ENCODE measurements at regions not wholly inside any gene's neighbourhood (a gene's known extent, or its start where the extent isn't known, plus 50 kb on each side); places are given as distances from the start of the nearest gene placed in this dataset.

DNA sequence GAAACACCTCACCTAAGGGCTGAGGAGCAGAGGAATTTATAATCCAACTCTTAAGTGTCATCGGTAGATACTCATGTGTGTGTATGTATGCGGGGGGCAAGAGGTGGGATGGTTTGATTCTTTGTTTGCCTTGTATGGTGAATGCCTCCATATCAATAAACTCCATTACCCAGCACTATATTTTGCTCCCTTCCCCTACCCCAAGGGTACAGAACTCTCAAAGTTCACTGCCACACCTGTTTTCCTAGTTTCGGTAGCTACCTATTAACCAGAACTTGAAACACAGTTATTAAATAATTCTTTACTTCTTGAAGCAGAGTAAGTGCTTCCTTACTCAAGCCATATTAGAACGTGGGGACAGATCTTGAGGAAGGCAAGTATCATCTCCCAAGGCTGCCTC is 400.8 kb upstream of the SUCLG2 start:
- TF ChIP-seq JUND (IDR thresholded peaks at IDR 0.05; ENCODE audit: low read depth): no peak
- in situ Hi-C loops (cut with HindIII; ENCODE audit: low pct_unique_long_range_greater_than_20kb, low sequenced_read_pairs): no loop called here
- DNase-seq (ENCODE audit: low read depth in 1 of 2, low spot score in 1 of 2): no peak

GRCh38 chr3:68049776-68050175 is 395.4 kb upstream of the SUCLG2 start:
- no peak for TF ChIP-seq JUND (IDR thresholded peaks at IDR 0.05; ENCODE audit: low read depth)
- in situ Hi-C loops (cut with HindIII; ENCODE audit: low pct_unique_long_range_greater_than_20kb, low sequenced_read_pairs): no loop called here
- DNase-seq (ENCODE audit: low read depth in 1 of 2, low spot score in 1 of 2): no peak

DNA sequence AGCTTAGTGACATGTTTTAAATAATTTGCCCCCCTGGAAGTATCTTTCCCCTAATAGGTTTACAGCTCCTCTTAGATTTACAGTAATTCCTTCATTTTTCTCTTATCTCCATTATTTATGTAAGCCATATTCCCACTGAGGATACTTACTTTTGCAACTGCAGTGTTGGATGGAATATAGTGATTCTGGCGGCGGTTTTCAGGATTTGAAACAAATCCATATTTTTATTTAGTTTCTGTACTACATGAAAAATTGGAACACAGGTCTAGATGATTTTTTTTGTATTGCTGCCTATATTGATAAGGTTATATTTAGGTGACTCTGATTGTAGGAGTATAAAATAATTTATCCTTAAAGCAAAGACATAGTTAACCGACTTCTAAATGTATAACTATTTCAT is 391.6 kb upstream of the SUCLG2 start:
- DNase-seq (ENCODE audit: low read depth in 1 of 2, low spot score in 1 of 2): no peak
- no peak for TF ChIP-seq JUND (IDR thresholded peaks at IDR 0.05; ENCODE audit: low read depth)
- in situ Hi-C loops (cut with HindIII; ENCODE audit: low pct_unique_long_range_greater_than_20kb, low sequenced_read_pairs): no loop called here

GRCh38 chr3:68033867-68034266 is 379.5 kb upstream of the SUCLG2 start:
- no peak for DNase-seq (ENCODE audit: low read depth in 1 of 2, low spot score in 1 of 2)
- in situ Hi-C loops (cut with HindIII; ENCODE audit: low pct_unique_long_range_greater_than_20kb, low sequenced_read_pairs): no loop called here
- TF ChIP-seq JUND (IDR thresholded peaks at IDR 0.05; ENCODE audit: low read depth): no peak

- no peak for TF ChIP-seq JUND (IDR thresholded peaks at IDR 0.05; ENCODE audit: low read depth)
- in situ Hi-C loops (cut with HindIII; ENCODE audit: low pct_unique_long_range_greater_than_20kb, low sequenced_read_pairs): no loop called here
These were observed 377.8 kb upstream of the SUCLG2 start for GRCh38 chr3:68032209-68032608.

DNA sequence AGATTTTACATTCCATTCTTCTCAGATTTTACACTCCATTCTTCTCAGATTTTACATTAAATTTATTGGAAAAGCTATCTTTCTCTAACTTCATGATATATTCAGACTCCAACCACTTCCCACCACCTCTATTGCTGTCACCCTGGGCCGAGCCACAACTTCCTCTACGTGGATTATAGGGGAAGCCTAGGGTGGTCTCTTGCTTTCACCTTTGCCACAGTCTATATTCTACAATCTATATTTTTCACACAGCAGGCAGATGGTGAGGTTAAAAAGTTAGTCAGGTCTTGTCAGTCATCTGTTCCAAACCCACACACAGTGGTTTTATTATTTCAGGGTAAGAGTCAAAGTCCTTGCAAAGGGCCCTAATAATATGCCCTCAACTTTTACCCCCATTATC is 370.8 kb upstream of the SUCLG2 start:
- in situ Hi-C loops (cut with HindIII; ENCODE audit: low pct_unique_long_range_greater_than_20kb, low sequenced_read_pairs): no loop called here
- no peak for DNase-seq (ENCODE audit: low read depth in 1 of 2, low spot score in 1 of 2)
- no peak for TF ChIP-seq JUND (IDR thresholded peaks at IDR 0.05; ENCODE audit: low read depth)

More at GRCh38 chr3:68032209-68032608, 377.8 kb upstream of the SUCLG2 start:
- DNase-seq (ENCODE audit: low read depth in 1 of 2, low spot score in 1 of 2): no peak

DNA sequence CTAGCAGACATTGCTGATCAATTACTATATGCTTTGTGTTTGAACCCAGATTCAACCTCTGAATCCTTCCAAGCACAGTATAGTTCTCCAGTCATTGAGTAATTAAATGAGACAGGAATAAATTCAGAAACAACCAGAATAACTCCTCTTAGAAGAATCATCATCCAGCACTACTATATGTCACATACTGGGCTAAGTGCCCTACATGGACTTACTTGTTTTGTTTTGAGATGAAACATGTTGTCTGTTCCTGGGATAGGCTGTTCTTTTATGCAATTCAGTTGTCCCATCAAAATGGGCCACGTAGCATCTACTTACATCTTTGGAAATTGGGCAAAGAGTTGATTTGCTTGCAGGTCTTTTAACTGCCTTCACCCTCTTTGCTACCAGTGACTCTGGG is 365.5 kb upstream of the SUCLG2 start:
- no peak for DNase-seq (ENCODE audit: low read depth in 1 of 2, low spot score in 1 of 2)
- TF ChIP-seq JUND (IDR thresholded peaks at IDR 0.05; ENCODE audit: low read depth): no peak
- in situ Hi-C loops (cut with HindIII; ENCODE audit: low pct_unique_long_range_greater_than_20kb, low sequenced_read_pairs): no loop called here

DNA sequence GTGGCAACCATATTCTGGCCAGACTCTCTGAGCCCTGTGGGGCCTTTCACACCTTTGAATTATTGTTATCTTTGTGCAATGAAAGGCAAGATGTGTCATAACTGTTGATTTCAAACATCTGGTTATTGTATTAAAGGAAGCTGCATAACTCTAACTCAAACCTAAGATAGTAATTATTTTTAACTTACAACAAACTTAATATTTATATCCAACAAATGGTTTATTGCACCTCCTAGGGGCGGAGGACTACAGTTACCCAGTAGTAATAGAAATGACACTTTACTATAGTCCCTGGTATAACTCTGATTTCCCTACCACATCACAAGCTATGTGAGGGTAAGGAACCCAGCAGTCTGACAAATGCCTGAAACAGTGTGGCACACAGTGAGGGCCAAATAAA is 363.9 kb upstream of the SUCLG2 start:
- no peak for DNase-seq (ENCODE audit: low read depth in 1 of 2, low spot score in 1 of 2)
- in situ Hi-C loops (cut with HindIII; ENCODE audit: low pct_unique_long_range_greater_than_20kb, low sequenced_read_pairs): no loop called here
- no peak for TF ChIP-seq JUND (IDR thresholded peaks at IDR 0.05; ENCODE audit: low read depth)

GRCh38 chr3:68017069-68017468 is 362.7 kb upstream of the SUCLG2 start:
- in situ Hi-C loops (cut with HindIII; ENCODE audit: low pct_unique_long_range_greater_than_20kb, low sequenced_read_pairs): no loop called here
- DNase-seq (ENCODE audit: low read depth in 1 of 2, low spot score in 1 of 2): peak in 1 of 2 experiments; percentile 3
- no peak for TF ChIP-seq JUND (IDR thresholded peaks at IDR 0.05; ENCODE audit: low read depth)

DNA sequence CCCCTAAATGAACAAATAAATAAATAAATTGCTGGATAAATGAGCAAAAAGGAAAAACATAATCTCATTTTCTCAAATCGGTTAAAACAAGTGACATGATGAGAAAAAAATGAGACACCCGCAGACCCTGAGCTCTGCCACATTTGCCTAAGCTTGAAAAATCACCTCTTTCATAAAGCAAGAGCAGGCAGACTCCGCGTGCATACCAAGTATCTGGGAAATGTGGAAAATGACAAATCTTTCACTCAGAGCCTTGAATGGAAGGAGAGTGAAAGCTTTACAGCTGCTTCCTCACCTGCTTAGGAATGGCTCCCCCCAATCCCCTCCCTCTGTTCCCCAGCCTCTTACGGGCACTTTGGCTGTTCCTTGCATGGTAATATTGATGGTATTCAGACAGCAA is 355.5 kb upstream of the SUCLG2 start:
- TF ChIP-seq JUND (IDR thresholded peaks at IDR 0.05; ENCODE audit: low read depth): no peak
- DNase-seq (ENCODE audit: low read depth in 1 of 2, low spot score in 1 of 2): no peak
- in situ Hi-C loops (cut with HindIII; ENCODE audit: low pct_unique_long_range_greater_than_20kb, low sequenced_read_pairs): no loop called here

DNA sequence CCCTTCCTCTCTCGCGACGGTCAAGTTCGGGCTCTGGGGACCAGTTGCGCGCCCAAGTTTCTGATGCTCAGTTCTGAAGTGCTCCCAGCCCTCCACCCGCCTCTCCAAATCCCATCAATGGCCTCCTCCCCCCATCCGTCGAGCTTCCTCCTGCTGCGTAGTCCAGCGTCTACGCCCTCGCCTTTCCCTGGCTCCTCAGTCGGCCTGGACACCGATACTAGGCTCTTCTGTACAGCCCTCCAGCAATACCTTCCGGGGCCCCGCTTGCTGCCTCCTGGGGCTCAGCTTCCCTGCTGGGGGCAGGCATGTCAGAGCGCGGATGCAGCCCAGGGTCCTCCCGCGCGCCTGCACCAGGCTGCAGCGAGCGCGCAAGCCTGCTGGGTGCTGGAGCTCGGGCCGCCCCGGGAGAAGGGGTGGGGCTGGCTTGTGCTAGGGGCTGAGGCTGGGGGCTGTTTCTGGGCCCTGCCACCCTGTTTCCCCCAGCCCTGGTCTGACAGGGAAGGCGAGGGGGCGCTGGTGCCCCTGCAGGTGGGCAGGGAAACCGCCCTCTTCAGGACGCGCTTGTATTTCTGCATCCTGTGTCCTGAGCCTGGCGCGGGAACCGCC is 353.3 kb upstream of the SUCLG2 start:
- no peak for DNase-seq (ENCODE audit: low read depth in 1 of 2, low spot score in 1 of 2)
- no peak for TF ChIP-seq JUND (IDR thresholded peaks at IDR 0.05; ENCODE audit: low read depth)
- in situ Hi-C loops (cut with HindIII; ENCODE audit: low pct_unique_long_range_greater_than_20kb, low sequenced_read_pairs): no loop called here

DNA sequence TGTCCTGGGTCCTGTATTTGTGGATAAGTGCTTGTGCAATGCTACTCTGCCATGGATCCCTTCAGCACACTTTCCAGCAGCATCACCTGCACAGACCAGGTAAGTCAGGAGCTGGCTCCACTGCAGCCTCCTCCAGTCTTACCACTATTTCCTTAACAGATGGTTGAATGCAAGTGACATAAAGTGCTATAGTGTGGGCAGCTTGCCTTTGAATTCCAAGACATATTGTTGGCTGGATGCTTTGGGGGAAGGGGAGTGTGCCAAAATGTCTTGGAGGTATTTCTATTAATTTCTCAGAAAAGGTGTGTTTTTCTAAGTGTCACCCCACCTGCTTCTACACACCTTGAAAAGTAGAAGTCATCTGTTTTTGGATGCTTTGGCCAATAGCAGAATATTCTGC is 352.2 kb upstream of the SUCLG2 start:
- DNase-seq (ENCODE audit: low read depth in 1 of 2, low spot score in 1 of 2): no peak
- no peak for TF ChIP-seq JUND (IDR thresholded peaks at IDR 0.05; ENCODE audit: low read depth)
- in situ Hi-C loops (cut with HindIII; ENCODE audit: low pct_unique_long_range_greater_than_20kb, low sequenced_read_pairs): no loop called here

DNA sequence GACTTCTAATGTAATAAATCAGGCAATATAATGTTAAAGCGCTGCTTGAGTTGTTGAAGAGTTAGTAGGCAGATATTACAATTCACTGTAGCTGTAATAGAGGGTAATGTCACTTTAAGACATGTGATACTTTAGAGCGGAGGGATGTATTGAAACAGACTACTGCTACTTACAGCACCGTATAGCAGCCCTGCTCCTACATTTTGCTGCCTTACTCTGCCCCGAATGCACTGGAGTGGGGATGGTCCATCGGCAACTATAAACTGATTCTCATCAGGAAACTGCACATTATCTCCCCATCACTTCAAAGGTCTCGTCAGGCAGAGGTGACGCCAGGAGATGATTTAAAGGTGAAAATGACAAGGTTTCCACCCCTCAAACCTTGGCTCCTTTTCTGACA is 349.7 kb upstream of the SUCLG2 start:
- DNase-seq (ENCODE audit: low read depth in 1 of 2, low spot score in 1 of 2): no peak
- in situ Hi-C loops (cut with HindIII; ENCODE audit: low pct_unique_long_range_greater_than_20kb, low sequenced_read_pairs): no loop called here
- no peak for TF ChIP-seq JUND (IDR thresholded peaks at IDR 0.05; ENCODE audit: low read depth)

DNA sequence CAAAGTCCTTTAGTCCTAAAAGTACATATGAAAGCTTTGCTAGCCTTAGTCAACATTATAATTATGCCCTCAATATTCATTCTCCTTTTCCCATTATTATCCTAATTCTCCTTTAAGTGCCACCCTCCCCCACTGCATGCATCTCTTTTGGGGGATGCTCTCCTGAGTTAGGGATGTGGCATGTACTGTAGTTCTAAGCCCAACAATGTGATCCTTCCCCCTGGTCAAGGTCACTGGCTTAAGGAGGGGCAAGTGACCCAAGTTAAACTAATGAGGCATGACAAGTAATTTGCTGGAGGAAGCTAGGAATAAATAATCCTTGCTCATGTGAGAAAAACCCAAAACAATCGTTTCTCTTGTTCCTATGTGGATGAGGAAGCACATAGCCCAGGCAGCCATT is 343.9 kb upstream of the SUCLG2 start:
- in situ Hi-C loops (cut with HindIII; ENCODE audit: low pct_unique_long_range_greater_than_20kb, low sequenced_read_pairs): no loop called here
- no peak for TF ChIP-seq JUND (IDR thresholded peaks at IDR 0.05; ENCODE audit: low read depth)
- DNase-seq (ENCODE audit: low read depth in 1 of 2, low spot score in 1 of 2): no peak
